Posterior vena cava (tissue), 2 donors: ENCODE measurements at regions not wholly inside any gene's neighbourhood (a gene's known extent, or its start where the extent isn't known, plus 50 kb on each side); places are given as distances from the start of the nearest gene placed in this dataset.

Experiments
- DNase-seq: peaks from one replicate; pipeline ENCODE4 v3.0.0-alpha.2; 2020; ENCODE audit warnings: low spot score
- intact Hi-C, 2 donors: fragments of 100-400 bp; cut with DNase I; formaldehyde crosslinking; loops; one replicate each; pipeline versions ENCODE4 v1.14.1 to v1.14.2; 2022 to 2023
- donor health status: DM: yes; HTN: yes; CAD: no.
- donor health status: DM: yes; HTN: yes; CAD: no.

DNA sequence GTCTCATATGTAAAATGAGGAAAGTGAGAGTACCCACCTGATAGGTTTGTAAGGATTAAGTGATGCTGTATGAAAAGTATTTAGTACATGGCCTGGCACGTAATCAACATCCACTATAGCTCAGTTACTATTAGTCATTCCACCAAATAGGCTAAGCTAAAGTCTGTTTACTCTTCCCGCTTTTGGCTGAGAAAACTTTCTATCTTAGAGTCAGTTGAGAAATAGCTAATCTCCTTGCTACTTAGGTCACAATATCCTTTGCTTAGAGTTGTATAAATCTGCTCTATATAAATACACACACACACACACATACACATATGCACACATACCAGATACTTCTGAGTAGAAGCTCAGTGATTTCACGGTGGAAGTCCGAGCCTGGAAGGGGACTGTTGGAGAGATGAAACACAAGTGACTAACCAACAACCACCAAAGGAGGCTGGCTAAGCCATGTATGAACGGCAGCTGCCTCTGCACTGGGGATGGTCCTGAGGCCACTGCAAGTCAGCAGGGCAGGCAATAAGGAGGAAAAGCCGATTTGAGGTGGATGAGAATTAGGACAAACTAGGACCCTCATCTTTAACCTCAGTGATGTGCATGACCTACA, 104.6 kb upstream of the EPHA4 start:
- no peak for DNase-seq
- intact Hi-C loops: no loop called here

DNA sequence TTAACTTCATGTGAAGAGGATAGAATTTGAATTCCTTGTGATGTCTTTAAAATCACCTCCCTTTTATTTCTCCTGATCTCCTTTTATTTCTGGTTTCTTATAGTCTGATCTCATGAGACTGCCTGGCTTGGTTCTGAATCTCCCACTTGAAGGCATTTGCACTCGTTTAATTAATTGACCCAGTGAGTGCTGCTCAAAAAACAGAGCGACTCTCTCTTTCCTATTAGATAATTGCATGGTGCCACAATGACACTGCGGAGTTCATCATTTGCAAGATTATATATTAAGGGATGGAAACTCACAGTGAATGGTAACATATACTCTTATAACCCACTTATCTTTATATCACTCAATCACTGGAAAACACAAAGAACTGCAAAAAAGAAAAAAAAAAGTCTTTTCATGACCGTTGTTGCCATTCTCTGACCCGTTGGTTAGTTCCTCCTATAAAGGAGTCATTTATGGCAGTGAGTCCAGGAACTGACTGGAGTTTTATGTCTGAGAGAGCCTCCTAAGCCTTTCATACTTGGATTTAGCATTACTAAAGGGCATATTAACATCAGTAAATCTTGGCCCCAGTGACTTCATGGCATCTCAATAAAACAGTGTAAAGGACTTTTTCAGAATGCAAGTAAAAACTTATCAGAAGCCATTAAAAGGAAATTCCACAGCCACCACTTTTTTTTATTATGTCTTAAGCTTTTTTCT, 103.3 kb upstream of the EPHA4 start:
- no peak for DNase-seq
- intact Hi-C loops: no loop called here

DNA sequence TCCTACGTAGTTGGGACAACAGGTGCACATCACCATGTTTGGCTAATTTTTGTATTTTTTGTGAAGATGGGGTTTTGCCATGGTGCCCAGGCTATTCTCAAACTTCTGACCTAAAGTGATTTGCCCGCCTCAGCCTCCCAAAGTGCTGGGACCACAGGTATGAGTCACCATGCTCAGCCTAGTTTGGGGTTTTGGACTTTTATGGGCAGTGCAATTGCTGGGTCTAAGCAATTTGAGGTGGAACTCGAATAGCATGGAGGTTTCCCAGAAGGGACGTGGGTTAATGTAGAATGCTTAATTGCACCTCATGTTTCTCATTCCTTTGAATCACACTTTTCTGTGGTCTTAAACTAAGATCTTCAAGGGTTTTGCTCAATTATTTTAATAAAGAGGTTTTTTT, 102.3 kb upstream of the EPHA4 start:
- no peak for DNase-seq
- intact Hi-C loops: loop anchor here in 1 of 2 donors (5.0 kb wide), 1 partner anchor 1507 kb away; no protein-coding TSS in a partner anchor

DNA sequence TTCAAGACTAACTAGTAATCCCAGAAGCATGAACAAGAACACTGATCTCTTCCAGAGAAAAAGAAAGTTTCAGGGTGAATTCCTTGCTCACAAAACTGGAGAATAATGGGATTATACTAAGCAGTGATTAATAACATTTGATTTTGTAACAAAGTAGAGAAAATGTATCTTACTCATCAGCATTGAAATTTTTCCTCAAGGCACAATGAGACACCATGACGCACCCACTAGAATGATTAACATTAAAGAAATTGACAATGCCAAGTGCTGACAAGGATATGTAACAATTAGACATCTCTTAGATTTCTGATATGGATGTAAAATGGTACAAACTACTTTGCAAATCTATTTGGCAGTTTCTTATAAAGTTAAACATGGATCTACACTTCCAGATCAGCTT, 101.1 kb upstream of the EPHA4 start:
- no peak for DNase-seq
- intact Hi-C loops: loop anchor here in 1 of 2 donors (5.0 kb wide), 1 partner anchor 1506 kb away; no protein-coding TSS in a partner anchor

DNA sequence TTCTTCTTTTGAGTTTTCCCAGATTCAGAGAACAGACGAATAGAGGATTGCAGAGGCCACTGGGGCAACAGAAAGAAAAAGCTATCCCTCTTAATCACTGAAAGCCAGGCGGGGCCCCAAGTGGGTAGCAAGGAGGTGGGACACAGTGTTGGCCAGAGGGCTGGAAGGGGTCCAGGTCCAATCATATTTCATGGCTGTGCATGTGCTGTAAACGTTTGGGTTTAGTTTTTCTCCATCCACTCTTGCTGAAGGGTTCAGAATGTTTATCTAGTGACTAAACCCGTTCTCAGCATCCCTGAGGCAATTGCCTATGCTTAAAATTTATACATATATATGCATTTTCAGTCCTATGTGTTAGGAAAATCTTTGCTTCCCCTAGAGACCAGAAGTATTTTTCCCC, 99.4 kb upstream of the EPHA4 start:
- intact Hi-C loops: loop anchor here in 1 of 2 donors (5.0 kb wide), 1 partner anchor 1504 kb away; no protein-coding TSS in a partner anchor
- no peak for DNase-seq

DNA sequence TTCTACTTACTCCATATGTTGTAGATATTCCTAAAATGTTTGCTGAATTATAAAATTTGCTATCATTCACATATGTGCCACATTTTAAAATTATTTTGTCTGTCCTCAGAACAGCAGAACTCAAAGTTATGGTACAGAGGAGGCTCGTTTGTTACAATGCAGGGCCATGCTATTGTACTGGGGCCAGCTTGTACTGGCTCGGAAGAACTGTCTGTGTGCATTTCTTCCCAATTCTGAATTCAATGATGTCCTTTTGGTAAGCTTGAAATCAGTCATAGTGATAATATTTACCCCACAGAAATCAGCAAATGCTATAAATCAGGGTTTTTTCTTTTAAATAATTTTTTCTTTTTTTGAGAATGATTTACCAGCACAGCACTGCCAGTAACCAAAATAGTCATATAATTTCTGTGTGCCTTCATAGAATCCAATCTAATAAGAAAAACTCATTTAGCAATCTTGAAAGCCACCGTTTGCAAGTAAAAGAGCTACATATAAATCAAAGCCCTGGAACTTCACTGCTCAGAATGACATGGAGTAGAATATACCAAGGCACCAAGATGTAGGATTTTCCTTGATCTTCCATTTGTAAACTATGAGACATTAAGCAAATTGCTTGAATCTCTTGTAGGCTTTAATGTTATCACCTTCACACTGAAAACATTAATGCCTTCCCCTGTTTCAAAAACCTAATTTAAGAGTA, 90.7 kb upstream of the EPHA4 start:
- intact Hi-C loops: no loop called here
- DNase-seq: no peak

DNA sequence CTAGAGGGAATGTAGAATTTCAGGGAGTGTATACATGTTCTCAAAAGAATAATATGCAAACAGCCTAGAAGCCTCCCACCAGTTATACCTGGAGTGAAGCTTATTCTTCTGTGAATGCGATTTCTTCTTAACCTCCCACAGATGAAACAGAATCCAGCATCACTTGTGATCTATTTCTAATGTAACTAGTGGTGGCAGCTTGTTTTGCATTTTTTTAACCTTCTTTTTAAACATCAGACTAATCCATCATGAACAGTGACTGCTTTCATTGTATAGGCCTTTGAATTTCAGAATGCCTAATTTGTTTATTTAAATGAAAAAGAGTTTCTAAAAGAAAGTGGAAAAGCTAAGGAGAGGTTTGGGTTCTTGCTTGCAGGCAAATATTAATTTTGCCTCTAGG, 85.7 kb upstream of the EPHA4 start:
- intact Hi-C loops: no loop called here
- no peak for DNase-seq

DNA sequence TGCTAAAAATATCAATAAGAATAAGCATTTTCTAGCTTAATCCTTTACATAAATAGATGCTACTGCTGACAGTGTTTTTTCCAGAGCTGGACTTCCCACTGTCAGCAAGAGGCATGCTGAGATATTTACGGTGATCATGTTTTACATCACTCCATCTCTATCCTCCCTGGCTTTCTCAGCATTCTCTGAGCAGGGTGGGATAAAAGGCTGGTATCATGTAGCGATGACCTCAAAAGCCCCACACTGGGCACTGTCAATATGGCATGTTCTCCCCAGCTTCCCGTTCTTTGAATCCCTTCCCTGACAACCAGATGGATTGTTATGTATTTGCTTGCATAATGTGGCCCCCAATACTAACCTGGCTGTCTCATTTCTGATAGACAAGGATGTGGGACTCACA, 83.2 kb upstream of the EPHA4 start:
- DNase-seq: no peak
- intact Hi-C loops: no loop called here

DNA sequence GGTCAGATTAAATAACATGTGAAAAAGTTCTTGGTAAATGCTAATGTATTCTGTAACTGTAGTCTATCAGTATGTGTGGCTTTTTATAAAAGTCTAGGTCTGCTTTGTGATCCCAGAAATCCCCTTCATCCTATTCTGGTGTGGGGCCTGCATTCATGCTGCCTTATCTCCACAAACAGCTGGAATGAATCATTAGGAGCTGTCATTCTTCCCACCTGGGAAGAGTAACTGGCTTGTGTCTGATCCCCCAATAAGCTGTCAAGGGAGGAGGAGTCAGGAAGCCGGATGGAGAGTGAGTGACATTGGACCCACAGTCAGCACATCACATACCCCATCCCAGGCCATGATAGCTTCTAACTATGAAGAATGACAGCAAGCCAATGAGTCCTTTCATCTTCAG, 81.1 kb upstream of the EPHA4 start:
- intact Hi-C loops: no loop called here
- no peak for DNase-seq

DNA sequence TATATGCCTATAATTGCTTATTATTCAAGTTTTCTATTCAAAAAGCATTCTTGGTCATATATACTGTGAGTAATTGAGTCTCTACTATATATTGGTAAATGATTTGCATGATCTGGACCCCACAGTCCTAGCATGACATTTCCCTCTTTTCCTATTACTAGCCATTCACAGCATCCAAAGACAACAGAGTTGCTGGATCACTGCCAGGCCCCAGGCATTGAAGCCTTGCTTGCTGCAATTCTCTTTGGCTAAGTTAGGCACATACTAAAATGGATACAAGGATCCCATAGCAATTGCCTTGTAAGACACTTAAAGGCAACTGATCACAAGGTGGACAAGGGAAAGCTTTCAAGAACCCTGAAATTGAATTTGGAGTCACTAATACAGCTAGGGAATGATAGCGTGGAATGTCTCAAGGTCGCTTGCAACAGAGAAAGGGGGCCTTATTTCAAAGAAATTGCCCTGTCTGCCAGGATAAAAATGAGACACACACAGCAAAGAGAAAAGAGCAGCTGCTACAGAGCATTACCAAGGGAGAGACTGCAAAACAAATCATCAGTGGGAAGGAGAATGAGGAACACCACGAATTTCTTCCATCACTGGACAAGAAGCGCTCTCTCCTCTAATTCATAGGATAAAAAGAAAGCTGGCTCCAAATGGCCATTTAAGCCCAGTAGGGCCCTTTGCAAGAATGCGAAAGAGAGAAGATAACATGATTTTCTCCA, 77.1 kb upstream of the EPHA4 start:
- peak; percentile 83 for DNase-seq

DNA sequence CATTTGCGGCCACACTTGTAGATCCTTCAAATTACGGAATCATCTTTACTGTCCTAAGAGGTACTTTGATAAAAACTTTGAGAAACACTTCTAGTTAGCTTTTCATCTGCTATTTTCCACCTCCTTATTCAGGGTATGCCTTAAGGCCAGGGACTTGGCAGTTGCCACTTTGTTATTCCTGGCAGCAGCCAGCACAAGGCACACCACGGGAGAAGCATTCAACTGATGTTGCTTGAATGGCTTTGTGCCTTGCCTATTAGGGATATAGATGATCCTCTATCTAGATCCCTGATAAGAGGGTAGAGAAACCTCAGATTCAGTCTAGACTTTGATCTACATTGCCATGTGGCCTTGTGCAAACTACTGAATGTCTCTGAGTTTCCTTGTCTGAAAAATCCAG, 70.3 kb upstream of the EPHA4 start:
- no peak for DNase-seq
- intact Hi-C loops: no loop called here

More for the DNA sequence above, 77.1 kb upstream of the EPHA4 start:
- intact Hi-C loops: no loop called here

DNA sequence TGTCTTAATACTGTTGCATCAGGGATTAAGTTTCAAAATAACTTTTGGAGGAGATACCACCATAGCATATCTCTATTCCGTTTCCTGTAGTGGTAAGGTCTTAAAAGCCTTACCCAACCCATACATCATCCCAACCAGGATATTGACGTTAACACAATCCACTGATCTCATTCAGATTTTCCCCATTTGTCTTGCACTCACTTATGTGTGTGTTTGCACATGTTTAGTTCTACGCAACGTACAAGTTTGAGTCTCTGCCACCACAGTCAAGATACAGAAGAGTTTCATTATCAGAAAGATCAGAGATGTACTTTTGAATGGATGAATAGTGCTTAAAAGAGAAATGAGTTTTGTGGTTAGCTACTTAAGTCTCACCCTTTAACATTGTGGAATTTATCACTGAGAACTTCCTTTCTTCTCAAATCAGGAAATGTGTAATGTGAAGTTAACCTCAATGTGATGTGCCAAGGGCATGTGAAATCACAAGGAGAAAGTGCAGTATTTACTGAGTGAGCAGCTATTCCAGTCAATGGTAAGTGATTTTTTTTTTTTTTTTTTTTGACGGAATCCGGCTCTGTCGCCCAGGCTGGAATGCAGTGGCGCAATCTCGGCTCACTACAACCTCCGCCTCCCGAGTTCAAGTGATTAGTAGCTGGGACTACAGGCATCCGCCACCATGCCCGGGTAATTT, 69.2 kb upstream of the EPHA4 start:
- intact Hi-C loops: no loop called here
- no peak for DNase-seq

DNA sequence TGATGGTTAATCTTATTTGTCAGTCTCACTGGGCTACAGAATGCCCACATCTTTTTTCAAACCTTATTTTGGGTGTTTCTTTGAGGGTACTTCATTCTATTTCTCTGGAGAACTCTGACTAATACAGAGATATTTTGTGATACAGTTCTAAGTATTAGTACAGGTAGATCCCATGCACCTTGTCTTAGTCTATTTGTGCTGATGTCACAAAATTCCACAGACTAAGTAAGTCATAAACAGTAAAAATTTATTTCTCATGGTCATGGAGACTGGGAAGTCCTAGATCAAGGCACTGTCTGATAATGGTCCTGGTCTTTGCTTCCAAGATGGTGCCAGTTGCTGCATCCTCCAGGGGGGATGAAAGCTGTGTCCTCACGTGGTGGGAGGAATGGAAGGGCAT, 68.6 kb upstream of the EPHA4 start:
- DNase-seq: no peak
- intact Hi-C loops: no loop called here

DNA sequence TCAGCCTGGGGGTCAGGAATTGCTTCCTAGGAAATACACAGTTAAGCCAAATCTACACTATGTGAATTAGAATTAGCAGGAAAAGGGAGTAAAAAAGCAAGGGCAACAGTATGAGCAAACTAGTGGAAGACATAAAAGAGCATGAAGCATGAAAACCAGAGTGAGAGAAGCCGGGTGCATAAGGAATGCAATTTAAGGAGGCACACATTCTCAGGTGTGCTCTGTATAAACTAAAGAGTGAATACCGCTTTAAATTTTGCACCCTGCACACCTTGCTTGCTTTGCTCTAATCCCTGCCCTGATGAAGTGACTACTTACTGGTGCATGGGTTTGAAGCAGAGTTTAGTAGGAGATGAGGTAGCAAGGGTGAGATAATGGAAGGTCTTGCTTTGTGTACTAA, 65.7 kb upstream of the EPHA4 start:
- no peak for DNase-seq
- intact Hi-C loops: no loop called here

DNA sequence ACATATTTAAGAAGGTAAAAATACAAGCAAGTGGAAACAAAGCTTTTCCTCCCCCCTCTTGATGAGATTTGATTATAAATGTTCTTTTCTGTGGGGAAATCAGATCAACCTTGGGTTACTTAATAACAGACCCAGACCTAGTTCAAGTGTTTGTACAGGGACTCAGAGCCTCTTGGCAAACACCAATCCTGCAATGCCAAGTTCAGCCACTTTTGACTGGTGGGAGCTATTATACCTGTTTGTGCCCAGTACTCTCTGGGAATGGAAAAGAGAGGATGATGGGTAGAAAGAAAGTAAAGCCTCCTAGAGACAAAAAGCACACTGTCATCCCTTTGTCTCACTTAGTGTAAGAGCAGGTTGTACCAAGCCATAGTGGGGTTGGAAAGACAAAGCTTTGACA, 63.8 kb upstream of the EPHA4 start:
- intact Hi-C loops: no loop called here

DNA sequence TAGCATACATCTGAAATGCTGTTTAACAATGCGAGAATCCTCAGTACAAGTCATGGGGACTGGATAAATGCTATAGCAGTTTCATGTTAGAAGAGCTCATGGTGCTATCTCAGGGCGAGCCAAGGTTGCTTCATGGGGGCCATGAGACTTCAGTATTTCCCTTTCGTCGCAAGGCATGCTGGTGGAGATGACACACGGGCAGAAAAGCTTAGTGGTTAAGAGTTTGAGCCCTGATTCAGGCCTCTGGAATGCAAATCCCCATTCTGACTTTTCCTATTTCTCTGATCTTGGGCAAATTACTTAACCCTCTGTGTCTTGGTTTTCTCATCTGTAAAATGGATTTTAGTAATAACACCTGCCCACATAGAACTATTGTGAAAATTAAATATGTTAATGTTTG, 57.4 kb upstream of the EPHA4 start:
- DNase-seq: no peak
- intact Hi-C loops: no loop called here

More for the DNA sequence above, 63.8 kb upstream of the EPHA4 start:
- DNase-seq: no peak

DNA sequence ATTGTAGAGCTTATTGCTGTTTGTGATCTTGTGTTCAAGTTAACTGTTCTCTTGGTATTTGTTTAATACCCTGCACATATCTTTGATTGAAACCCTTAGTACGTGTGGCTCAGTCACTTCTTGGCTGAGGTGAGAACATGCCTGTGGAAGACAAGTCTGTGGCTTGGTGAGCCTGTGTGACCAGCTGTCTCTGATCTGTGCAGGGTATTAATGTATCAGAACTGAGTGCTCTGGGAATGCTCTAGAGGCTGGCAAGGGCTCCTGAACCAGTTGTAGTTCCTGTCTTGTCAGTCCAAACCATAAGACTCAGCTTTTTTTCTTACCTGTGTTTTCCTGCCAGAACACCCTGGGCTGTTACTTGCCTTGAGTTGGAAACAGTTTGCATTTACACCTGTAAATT, 52.4 kb upstream of the EPHA4 start:
- intact Hi-C loops: no loop called here
- DNase-seq: no peak
